ENCODE measurements at regions not wholly inside any gene's neighbourhood (a gene's known extent, or its start where the extent isn't known, plus 50 kb on each side); places are given as distances from the start of the nearest gene placed in this dataset.

- DNase-seq (ENCODE audit: extremely low read depth, low read depth): no peak
These were observed 244.9 kb upstream of the MYT1L start for GRCh38 chr2:2575870-2576386.

DNA sequence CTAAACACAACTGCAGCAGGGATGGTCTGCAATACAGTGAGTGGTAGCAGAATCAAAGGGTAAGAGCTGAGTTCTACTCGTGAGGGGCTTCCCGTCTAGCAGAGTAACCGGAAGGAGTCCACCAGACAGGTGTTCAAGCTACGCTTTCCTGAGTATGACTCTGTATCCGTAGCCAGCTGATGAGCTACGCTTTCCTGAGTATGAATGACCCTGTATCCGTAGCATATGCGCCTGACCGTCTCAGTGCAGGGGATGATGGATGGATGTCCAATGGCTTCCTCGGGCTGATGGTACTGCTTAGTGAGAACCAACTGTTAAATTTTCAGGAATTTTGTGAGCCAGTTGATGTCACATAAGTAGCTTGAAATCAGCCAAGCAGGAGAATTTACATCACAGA lies 244.1 kb upstream of the MYT1L start:
- TF ChIP-seq, protein P1, sequence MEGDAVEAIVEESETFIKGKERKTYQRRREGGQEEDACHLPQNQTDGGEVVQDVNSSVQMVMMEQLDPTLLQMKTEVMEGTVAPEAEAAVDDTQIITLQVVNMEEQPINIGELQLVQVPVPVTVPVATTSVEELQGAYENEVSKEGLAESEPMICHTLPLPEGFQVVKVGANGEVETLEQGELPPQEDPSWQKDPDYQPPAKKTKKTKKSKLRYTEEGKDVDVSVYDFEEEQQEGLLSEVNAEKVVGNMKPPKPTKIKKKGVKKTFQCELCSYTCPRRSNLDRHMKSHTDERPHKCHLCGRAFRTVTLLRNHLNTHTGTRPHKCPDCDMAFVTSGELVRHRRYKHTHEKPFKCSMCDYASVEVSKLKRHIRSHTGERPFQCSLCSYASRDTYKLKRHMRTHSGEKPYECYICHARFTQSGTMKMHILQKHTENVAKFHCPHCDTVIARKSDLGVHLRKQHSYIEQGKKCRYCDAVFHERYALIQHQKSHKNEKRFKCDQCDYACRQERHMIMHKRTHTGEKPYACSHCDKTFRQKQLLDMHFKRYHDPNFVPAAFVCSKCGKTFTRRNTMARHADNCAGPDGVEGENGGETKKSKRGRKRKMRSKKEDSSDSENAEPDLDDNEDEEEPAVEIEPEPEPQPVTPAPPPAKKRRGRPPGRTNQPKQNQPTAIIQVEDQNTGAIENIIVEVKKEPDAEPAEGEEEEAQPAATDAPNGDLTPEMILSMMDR (IDR thresholded peaks at IDR 0.05; ENCODE audit: low read depth, low read length): no peak
- DNase-seq (ENCODE audit: extremely low read depth, low read depth): no peak

More at GRCh38 chr2:2575870-2576386, 244.9 kb upstream of the MYT1L start:
- TF ChIP-seq, protein P1 (IDR thresholded peaks at IDR 0.05; ENCODE audit: low read depth, low read length): no peak

DNA sequence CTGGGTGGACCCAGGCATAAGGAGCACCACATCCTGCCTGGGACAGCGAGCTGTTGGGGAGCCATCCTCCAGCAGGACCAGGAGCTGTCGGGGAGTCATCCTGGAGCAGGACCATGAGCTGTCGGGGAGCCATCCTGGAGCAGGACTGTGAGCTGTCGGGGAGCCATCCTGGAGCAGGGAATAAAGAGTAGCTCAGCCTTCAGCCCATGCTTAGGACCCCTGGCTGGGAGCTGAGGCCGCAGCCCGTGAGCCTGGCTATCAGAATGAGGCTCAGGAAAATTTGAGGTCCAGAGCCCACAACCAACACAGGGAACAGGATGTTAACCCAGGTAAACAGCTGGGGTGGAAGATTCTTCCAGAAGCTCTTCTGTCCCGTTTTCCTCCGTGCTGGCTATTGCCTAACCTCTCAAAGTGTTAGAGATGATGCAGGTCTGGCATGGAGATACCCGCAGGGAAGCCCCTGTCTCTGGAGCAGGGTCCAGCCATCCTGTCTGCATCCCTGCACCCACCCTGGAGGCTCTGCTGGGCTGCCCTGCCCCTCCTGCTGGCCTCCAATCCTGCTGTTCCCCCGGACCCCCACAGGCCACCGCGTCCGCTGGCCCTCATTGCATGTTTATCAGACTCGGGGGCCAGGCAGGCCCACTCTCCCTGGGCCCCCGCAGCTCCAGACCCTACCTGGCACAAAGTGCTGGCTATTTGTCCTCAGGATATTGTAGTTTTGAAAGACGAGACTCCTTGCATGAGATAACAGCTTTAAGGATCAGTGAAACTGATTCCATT lies 243.5 kb upstream of the MYT1L start:
- TF ChIP-seq, protein P1 (IDR thresholded peaks at IDR 0.05; ENCODE audit: low read depth, low read length): no peak
- no peak for DNase-seq (ENCODE audit: extremely low read depth, low read depth)

GRCh38 chr2:2573658-2574293 lies 242.7 kb upstream of the MYT1L start:
- DNase-seq (ENCODE audit: extremely low read depth, low read depth): no peak
- TF ChIP-seq, protein P1 (IDR thresholded peaks at IDR 0.05; ENCODE audit: low read depth, low read length): no peak

- TF ChIP-seq, protein P1 (IDR thresholded peaks at IDR 0.05; ENCODE audit: low read depth, low read length): no peak
- DNase-seq (ENCODE audit: extremely low read depth, low read depth): no peak
These were observed 242.1 kb upstream of the MYT1L start for GRCh38 chr2:2573205-2573604.

DNA sequence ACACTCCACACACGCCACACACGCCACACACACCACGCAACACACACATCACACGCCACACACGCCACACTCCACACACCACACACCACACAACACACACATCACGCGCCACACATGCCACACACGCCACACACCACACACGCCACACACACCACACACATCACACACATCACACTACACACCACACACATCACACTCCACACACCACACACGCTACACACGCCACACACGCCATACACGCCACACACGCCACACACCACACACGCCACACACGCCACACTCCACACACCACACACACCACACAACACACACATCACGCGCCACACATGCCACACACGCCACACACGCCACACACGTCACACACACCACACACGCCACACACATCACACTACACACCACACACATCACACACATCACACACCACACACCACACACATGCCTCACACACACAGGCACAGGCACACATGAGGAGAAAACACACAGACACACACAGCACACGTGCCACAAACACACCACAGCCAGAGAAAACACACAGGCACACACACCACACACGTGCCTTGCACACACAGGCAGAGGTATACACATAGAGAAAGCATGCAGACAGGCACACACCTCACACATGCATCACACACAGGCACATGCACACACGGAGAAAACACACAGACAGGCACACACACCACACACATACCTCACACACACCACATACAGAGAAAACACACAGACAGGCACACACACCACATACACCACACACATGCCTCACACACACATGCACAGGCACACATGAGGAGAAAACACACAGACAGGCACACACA lies 241.5 kb upstream of the MYT1L start:
- no peak for DNase-seq (ENCODE audit: extremely low read depth, low read depth)
- TF ChIP-seq, protein P1 (IDR thresholded peaks at IDR 0.05; ENCODE audit: low read depth, low read length): no peak

Measured in AG09319 (cell line).